HCT116 (cell line): ENCODE measurements at regions not wholly inside any gene's neighbourhood (a gene's known extent, or its start where the extent isn't known, plus 50 kb on each side); places are given as distances from the start of the nearest gene placed in this dataset.

Experiments used
- ATAC-seq: fragments of 200-7000 bp; cut with Tn5 transposase; 2 replicates; pipeline ENCODE4 v1.9.1; 2020; ENCODE audit warnings: mild to moderate bottlenecking, moderate library complexity
- BruUV-seq: library from RNA; stranded (reverse); fragments of 400-500 nt; replicated peaks from 2 replicates; lab custom pipeline; 2021; lab: Mats Ljungman, UMichigan
- CTCF ChIA-PET: fragments of 300-600 bp; sonication (Branson Sonifier 250); formaldehyde crosslinking; loops from one replicate; lab custom pipeline; 2021; ENCODE audit warnings: antibody characterized with exemption; lab: Charles Lee
- POLR2A ChIA-PET: fragments of 300-600, 350-600 bp; sonication (Branson Sonifier 250); formaldehyde crosslinking; loops from one replicate; lab custom pipeline; 2021; ENCODE audit warnings: antibody characterized with exemption; lab: Charles Lee
- RAD21 ChIA-PET, 2 experiments: fragments of 300-600 bp; sonication (Branson Sonifier 250); formaldehyde crosslinking; loops; one replicate each; lab custom pipeline; 2023; ENCODE audit warnings: low total read pairs in 2 of 2; ENCODE audit not compliant: uncharacterized antibody in 2 of 2, unreplicated experiment in 2 of 2, low non-redundant PET in 1 of 2; lab: Charles Lee
- DNase-seq: peaks from one replicate; pipeline ENCODE4 v3.0.0-alpha.2; 2010; ENCODE audit warnings: low read depth, low spot score
- H2AFZ ChIP-seq: fragments of 200-600 bp; shearing (Covaris generic), sonication (generic); 2 replicates; pipeline ENCODE4 v1.6.1; 2017; ENCODE audit warnings: low read depth, mixed run types, mixed read lengths, antibody characterized with exemption, low read length; ENCODE audit not compliant: poor library complexity, severe bottlenecking
- H3K27ac ChIP-seq: 2 replicates; pipeline ENCODE4 v1.5.1; 2012; ENCODE audit warnings: low read depth, low read length
- H3K27me3 ChIP-seq: fragments of 200-600 bp; sonication (generic); 2 replicates; pipeline ENCODE4 v1.6.1; 2016; ENCODE audit warnings: mixed run types, low read length, mixed read lengths; ENCODE audit not compliant: insufficient read depth
- H3K36me3 ChIP-seq, 2 experiments: fragments of 200-500 bp in 1 of 2; fragments of 200-600 bp in 1 of 2; sonication (Bioruptor generic) in 1 of 2; sonication (generic) in 1 of 2; 2 replicates each; pipeline versions ENCODE4 v1.5.1 to v1.6.1; 2014 to 2016; ENCODE audit warnings: low read length in 2 of 2, inconsistent platforms in 1 of 2, mixed read lengths in 1 of 2, mixed run types in 1 of 2; ENCODE audit not compliant: insufficient read depth in 2 of 2, control insufficient read depth in 1 of 2
- H3K4me1 ChIP-seq, 2 experiments: fragments of 200-600 bp in 1 of 2; sonication (generic) in 1 of 2; 2 replicates each; pipeline versions ENCODE4 v1.5.1 to v1.6.1; 2012 to 2017; ENCODE audit warnings: low read length in 2 of 2, inconsistent platforms in 1 of 2, mild to moderate bottlenecking in 1 of 2, mixed read lengths in 1 of 2, mixed run types in 1 of 2, moderate library complexity in 1 of 2; ENCODE audit not compliant: insufficient read depth in 2 of 2, control insufficient read depth in 1 of 2
- H3K4me2 ChIP-seq: fragments of 200-600 bp; sonication (generic); 2 replicates; pipeline ENCODE4 v1.6.1; 2017; ENCODE audit warnings: mixed run types, low read length, mixed read lengths
- H3K4me3 ChIP-seq, 2 experiments: fragments of 200-600 bp in 1 of 2; sonication (generic) in 1 of 2; replicated peaks in 1 of 2; 2 replicates each; pipeline ENCODE4 v1.5.1; 2011 to 2016; ENCODE audit warnings: low read length in 2 of 2, control low read depth in 1 of 2, low read depth in 1 of 2, mild to moderate bottlenecking in 1 of 2, mixed read lengths in 1 of 2, mixed run types in 1 of 2
- H3K79me2 ChIP-seq: fragments of 200-600 bp; sonication (generic); 2 replicates; pipeline ENCODE4 v1.6.1; 2017; ENCODE audit warnings: mild to moderate bottlenecking, mixed run types, low read length, moderate library complexity, mixed read lengths; ENCODE audit not compliant: insufficient read depth
- H3K9ac ChIP-seq: fragments of 200-600 bp; sonication (generic); 2 replicates; pipeline ENCODE4 v1.6.1; 2016; ENCODE audit warnings: low read length, mixed read lengths
- H3K9me2 ChIP-seq: fragments of 200-600 bp; sonication (generic), shearing (Covaris generic); 2 replicates; pipeline ENCODE4 v1.6.1; 2017; ENCODE audit warnings: mixed run types, mild to moderate bottlenecking, moderate library complexity; ENCODE audit not compliant: insufficient read depth
- H3K9me3 ChIP-seq, 2 experiments: fragments of 200-500 bp in 1 of 2; fragments of 200-600 bp in 1 of 2; sonication (Bioruptor generic) in 1 of 2; sonication (generic) in 1 of 2; 2 replicates each; pipeline ENCODE4 v1.6.1; 2014 to 2017; ENCODE audit warnings: low read length in 2 of 2, mixed read lengths in 2 of 2, inconsistent platforms in 1 of 2, low read depth in 1 of 2, mild to moderate bottlenecking in 1 of 2, mixed run types in 1 of 2, moderate library complexity in 1 of 2; ENCODE audit not compliant: control insufficient read depth in 1 of 2, insufficient read depth in 1 of 2
- H4K20me1 ChIP-seq: fragments of 200-600 bp; sonication (generic), shearing (Covaris generic); 2 replicates; pipeline ENCODE4 v1.6.1; 2017; ENCODE audit warnings: mixed run types, mild to moderate bottlenecking, moderate library complexity; ENCODE audit not compliant: insufficient read depth
- CBX3 ChIP-seq: IDR thresholded peaks from 2 replicates; pipeline ENCODE4 v1.6.1; 2012; ENCODE audit warnings: low read depth
- CEBPB ChIP-seq: IDR thresholded peaks from 2 replicates; pipeline ENCODE4 v1.6.1; 2012; ENCODE audit warnings: low read depth
- EGR1 ChIP-seq: IDR thresholded peaks from 2 replicates; pipeline ENCODE4 v1.6.1; 2012; ENCODE audit warnings: low read depth
- ELF1 ChIP-seq: IDR thresholded peaks from 2 replicates; pipeline ENCODE4 v1.6.1; 2012; ENCODE audit warnings: low read depth, borderline replicate concordance
- EZH2phosphoT487 ChIP-seq: fragments of 200-600 bp; IDR thresholded peaks from 2 replicates; pipeline ENCODE4 v1.6.1; 2018; ENCODE audit warnings: antibody characterized with exemption, borderline replicate concordance
- POLR2A ChIP-seq: IDR thresholded peaks from 2 replicates; pipeline ENCODE4 v1.7.0; 2011; ENCODE audit warnings: borderline replicate concordance; ENCODE audit not compliant: insufficient read depth, insufficient read length; ENCODE audit errors: extremely low read depth
- POLR2AphosphoS5 ChIP-seq: IDR thresholded peaks from 2 replicates; pipeline ENCODE4 v1.6.1; 2011; ENCODE audit warnings: mild to moderate bottlenecking, low read depth, low read length, moderate library complexity
- RAD21 ChIP-seq: IDR thresholded peaks from 2 replicates; pipeline ENCODE4 v1.6.1; 2012; ENCODE audit warnings: low read depth, mild to moderate bottlenecking
- SP1 ChIP-seq: IDR thresholded peaks from 2 replicates; pipeline ENCODE4 v1.6.1; 2012; ENCODE audit warnings: low read depth
- TCF7L2 ChIP-seq: IDR thresholded peaks from 2 replicates; pipeline ENCODE4 v1.7.0; 2011; ENCODE audit warnings: borderline replicate concordance, inconsistent platforms; ENCODE audit not compliant: insufficient read depth, insufficient read length; ENCODE audit errors: extremely low read depth
- YY1 ChIP-seq: IDR thresholded peaks from 2 replicates; pipeline ENCODE4 v1.6.1; 2011; ENCODE audit warnings: low read length, low read depth, moderate library complexity, mild to moderate bottlenecking; ENCODE audit not compliant: insufficient replicate concordance; ENCODE audit errors: extremely low read depth
- ZFX ChIP-seq: fragments of 450-650 bp; IDR thresholded peaks from 2 replicates; pipeline ENCODE4 v1.6.1; 2017
- ZNF274 ChIP-seq: fragments of 200-500 bp; sonication (Bioruptor generic); IDR thresholded peaks from 2 replicates; pipeline ENCODE4 v1.6.1; 2014; ENCODE audit warnings: mild to moderate bottlenecking, low read depth, low read length, inconsistent platforms
- intact Hi-C: fragments of 100-400 bp; cut with micrococcal nuclease; formaldehyde crosslinking; loops from 2 replicates; pipeline ENCODE4 v1.10.0; 2022
- TF ChIP-seq, protein P1 (sequence below), 3 experiments: fragments of 200-600 bp in 1 of 3; sonication (generic) in 1 of 3; IDR thresholded peaks in 2 of 3; conservative IDR thresholded peaks in 1 of 3; 2 replicates each; pipeline ENCODE4 v1.5.1; 2012 to 2017; ENCODE audit warnings: low read depth in 2 of 3, low read length in 2 of 3, antibody characterized with exemption in 1 of 3, borderline replicate concordance in 1 of 3, control low read depth in 1 of 3, mild to moderate bottlenecking in 1 of 3, mixed read lengths in 1 of 3, mixed run types in 1 of 3, moderate library complexity in 1 of 3; ENCODE audit not compliant: insufficient read depth in 1 of 3
- TF ChIP-seq, protein P2 (sequence below): IDR thresholded peaks from 2 replicates; pipeline ENCODE4 v1.6.1; 2011; ENCODE audit warnings: mild to moderate bottlenecking, low read length, moderate library complexity; ENCODE audit not compliant: insufficient replicate concordance; ENCODE audit errors: extremely low read depth
- TF ChIP-seq, protein P3 (sequence below): IDR thresholded peaks from 2 replicates; pipeline ENCODE4 v1.6.1; 2012; ENCODE audit warnings: low read depth
- TF ChIP-seq, protein P4 (sequence below): IDR thresholded peaks from 2 replicates; pipeline ENCODE4 v1.6.1; 2012

DNA sequence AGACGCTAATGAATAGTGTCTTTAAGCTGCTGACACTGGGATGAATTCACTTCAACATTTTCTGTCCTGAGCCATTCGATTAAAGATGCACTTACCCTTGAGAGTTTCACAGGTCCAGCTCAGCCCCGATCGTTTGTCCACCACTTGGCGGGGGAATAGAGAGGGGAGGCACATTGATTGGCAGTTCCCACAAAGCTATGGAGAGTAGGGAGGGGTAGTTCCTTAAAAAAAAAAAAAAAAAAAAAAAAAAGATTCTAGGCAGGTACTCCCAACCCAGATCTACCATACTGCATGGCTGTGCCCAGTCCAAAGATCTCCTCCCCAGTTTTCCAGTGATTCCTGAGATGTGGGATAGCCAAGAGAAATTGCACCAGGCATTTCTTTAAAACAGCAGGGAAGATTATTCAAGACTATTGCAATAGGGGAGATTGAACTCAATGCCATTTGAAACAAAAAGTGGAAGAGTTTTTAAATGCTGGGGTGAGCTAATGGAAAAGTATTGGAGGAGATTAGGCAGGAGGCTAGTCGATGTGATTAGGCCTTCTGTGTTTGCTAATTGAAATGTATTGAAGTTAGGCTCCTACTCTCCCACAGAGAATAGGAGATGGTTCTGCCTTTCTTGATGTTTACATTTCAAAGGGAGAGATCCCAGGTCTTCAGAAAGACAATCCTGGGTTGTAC is 2217.4 kb upstream of the WWC1 start:
- Histone ChIP-seq H3K4me3 (no peak overlapping the region), H2AFZ (no peak overlapping the region), H3K27ac (no peak overlapping the region), H3K4me1 (no peaks in the 10 kb centered on the region), H3K9me3 (peaks cover 4 to 14% of the 10 kb centered on the region in 2 experiments; a peak in 2 of 4 replicates), H3K4me2 (no peak overlapping the region), H3K36me3 (no peaks in the 10 kb centered on the region), H3K9ac (no peak overlapping the region), H3K27me3 (no peaks in the 10 kb centered on the region), H4K20me1 (no peaks in the 10 kb centered on the region), H3K79me2 (no peaks in the 10 kb centered on the region), H3K9me2 (no peaks in the 10 kb centered on the region)
- TF ChIP-seq CEBPB (no peak), YY1 (no peak), ZNF274 (no peak), SP1 (no peak), RAD21 (no peak), POLR2A (no peak), EGR1 (no peak), CBX3 (no peak), TCF7L2 (no peak), EZH2phosphoT487 (no peak), ELF1 (no peak), POLR2AphosphoS5 (no peak), ZFX (no peak)
- TF ChIP-seq, protein P1, sequence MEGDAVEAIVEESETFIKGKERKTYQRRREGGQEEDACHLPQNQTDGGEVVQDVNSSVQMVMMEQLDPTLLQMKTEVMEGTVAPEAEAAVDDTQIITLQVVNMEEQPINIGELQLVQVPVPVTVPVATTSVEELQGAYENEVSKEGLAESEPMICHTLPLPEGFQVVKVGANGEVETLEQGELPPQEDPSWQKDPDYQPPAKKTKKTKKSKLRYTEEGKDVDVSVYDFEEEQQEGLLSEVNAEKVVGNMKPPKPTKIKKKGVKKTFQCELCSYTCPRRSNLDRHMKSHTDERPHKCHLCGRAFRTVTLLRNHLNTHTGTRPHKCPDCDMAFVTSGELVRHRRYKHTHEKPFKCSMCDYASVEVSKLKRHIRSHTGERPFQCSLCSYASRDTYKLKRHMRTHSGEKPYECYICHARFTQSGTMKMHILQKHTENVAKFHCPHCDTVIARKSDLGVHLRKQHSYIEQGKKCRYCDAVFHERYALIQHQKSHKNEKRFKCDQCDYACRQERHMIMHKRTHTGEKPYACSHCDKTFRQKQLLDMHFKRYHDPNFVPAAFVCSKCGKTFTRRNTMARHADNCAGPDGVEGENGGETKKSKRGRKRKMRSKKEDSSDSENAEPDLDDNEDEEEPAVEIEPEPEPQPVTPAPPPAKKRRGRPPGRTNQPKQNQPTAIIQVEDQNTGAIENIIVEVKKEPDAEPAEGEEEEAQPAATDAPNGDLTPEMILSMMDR (IDR thresholded peaks at IDR 0.05 in 2 of 3, conservative IDR thresholded peaks at IDR 0.05 in 1 of 3; ENCODE audit: borderline replicate concordance in 1 of 3, insufficient read depth in 1 of 3, low read depth in 2 of 3, low read length in 2 of 3): no peak
- TF ChIP-seq, protein P2, sequence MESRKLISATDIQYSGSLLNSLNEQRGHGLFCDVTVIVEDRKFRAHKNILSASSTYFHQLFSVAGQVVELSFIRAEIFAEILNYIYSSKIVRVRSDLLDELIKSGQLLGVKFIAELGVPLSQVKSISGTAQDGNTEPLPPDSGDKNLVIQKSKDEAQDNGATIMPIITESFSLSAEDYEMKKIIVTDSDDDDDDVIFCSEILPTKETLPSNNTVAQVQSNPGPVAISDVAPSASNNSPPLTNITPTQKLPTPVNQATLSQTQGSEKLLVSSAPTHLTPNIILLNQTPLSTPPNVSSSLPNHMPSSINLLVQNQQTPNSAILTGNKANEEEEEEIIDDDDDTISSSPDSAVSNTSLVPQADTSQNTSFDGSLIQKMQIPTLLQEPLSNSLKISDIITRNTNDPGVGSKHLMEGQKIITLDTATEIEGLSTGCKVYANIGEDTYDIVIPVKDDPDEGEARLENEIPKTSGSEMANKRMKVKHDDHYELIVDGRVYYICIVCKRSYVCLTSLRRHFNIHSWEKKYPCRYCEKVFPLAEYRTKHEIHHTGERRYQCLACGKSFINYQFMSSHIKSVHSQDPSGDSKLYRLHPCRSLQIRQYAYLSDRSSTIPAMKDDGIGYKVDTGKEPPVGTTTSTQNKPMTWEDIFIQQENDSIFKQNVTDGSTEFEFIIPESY: no peak
- TF ChIP-seq, protein P3, sequence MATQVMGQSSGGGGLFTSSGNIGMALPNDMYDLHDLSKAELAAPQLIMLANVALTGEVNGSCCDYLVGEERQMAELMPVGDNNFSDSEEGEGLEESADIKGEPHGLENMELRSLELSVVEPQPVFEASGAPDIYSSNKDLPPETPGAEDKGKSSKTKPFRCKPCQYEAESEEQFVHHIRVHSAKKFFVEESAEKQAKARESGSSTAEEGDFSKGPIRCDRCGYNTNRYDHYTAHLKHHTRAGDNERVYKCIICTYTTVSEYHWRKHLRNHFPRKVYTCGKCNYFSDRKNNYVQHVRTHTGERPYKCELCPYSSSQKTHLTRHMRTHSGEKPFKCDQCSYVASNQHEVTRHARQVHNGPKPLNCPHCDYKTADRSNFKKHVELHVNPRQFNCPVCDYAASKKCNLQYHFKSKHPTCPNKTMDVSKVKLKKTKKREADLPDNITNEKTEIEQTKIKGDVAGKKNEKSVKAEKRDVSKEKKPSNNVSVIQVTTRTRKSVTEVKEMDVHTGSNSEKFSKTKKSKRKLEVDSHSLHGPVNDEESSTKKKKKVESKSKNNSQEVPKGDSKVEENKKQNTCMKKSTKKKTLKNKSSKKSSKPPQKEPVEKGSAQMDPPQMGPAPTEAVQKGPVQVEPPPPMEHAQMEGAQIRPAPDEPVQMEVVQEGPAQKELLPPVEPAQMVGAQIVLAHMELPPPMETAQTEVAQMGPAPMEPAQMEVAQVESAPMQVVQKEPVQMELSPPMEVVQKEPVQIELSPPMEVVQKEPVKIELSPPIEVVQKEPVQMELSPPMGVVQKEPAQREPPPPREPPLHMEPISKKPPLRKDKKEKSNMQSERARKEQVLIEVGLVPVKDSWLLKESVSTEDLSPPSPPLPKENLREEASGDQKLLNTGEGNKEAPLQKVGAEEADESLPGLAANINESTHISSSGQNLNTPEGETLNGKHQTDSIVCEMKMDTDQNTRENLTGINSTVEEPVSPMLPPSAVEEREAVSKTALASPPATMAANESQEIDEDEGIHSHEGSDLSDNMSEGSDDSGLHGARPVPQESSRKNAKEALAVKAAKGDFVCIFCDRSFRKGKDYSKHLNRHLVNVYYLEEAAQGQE: no peak
- TF ChIP-seq, protein P4, sequence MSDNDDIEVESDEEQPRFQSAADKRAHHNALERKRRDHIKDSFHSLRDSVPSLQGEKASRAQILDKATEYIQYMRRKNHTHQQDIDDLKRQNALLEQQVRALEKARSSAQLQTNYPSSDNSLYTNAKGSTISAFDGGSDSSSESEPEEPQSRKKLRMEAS: no peak
- DNase-seq (no peak), ATAC-seq (no peak)
- RAD21 ChIA-PET: no interaction called here
- CTCF ChIA-PET: no interaction called here
- intact Hi-C loops: no loop called here
- BruUV-seq: no TSS peak
- POLR2A ChIA-PET: no interaction called here
